Smooth muscle cell (in vitro differentiated cells): ENCODE measurements at regions not wholly inside any gene's neighbourhood (a gene's known extent, or its start where the extent isn't known, plus 50 kb on each side); places are given as distances from the start of the nearest gene placed in this dataset.
A peak's percentile ranks its signal among the peaks of the same experiment; 100 is the strongest.

ENCODE experiments used
- DNase-seq: peaks from one replicate; lab custom pipeline; 2025; ENCODE audit not compliant: unreplicated experiment; lab: John Stamatoyannopoulos, UW
- H2AFZ ChIP-seq: fragments of 200-600 bp; sonication (generic); 2 replicates; pipeline ENCODE4 v1.6.0; 2016; ENCODE audit warnings: antibody characterized with exemption, low read depth, mild to moderate bottlenecking
- H3F3A ChIP-seq: fragments of 200-600 bp; sonication (generic); 2 replicates; pipeline ENCODE4 v1.6.0; 2017; ENCODE audit warnings: antibody characterized with exemption, low read depth
- H3K27ac ChIP-seq: fragments of 200-600 bp; sonication (generic); 2 replicates; pipeline ENCODE4 v1.5.1; 2016; ENCODE audit warnings: low read depth, mild to moderate bottlenecking
- H3K27me3 ChIP-seq: fragments of 200-600 bp; sonication (generic); 2 replicates; pipeline ENCODE4 v1.6.1; 2016; ENCODE audit warnings: low read depth, mild to moderate bottlenecking
- H3K36me3 ChIP-seq: fragments of 200-600 bp; sonication (generic); 2 replicates; pipeline ENCODE4 v1.5.1; 2016; ENCODE audit warnings: low read depth
- H3K4me1 ChIP-seq: fragments of 200-600 bp; sonication (generic); 2 replicates; pipeline ENCODE4 v1.5.1; 2016; ENCODE audit warnings: low read depth
- H3K4me2 ChIP-seq: fragments of 200-600 bp; sonication (generic); 2 replicates; pipeline ENCODE4 v1.6.0; 2016; ENCODE audit warnings: mild to moderate bottlenecking
- H3K4me3 ChIP-seq: fragments of 200-600 bp; sonication (generic); 2 replicates; pipeline ENCODE4 v1.5.1; 2016; ENCODE audit warnings: mild to moderate bottlenecking
- H3K79me2 ChIP-seq: fragments of 200-600 bp; sonication (generic); 2 replicates; pipeline ENCODE4 v1.6.0; 2016; ENCODE audit warnings: low read depth, mild to moderate bottlenecking
- H3K9ac ChIP-seq: fragments of 200-600 bp; sonication (generic); 2 replicates; pipeline ENCODE4 v1.6.0; 2016; ENCODE audit warnings: low read depth
- H3K9me3 ChIP-seq: fragments of 200-600 bp; sonication (generic); replicated peaks from 2 replicates; pipeline ENCODE4 v1.5.1; 2016; ENCODE audit warnings: low read depth
- H4K20me1 ChIP-seq: fragments of 200-600 bp; sonication (generic); 2 replicates; pipeline ENCODE4 v1.6.0; 2016; ENCODE audit warnings: low read depth
- WGBS: methylation state at CpG from one replicate; pipeline ENCODE4 v1.1.7; 2016; ENCODE audit warnings: low lambda C conversion rate; 5-methylcytosine and 5-hydroxymethylcytosine counted together
- TF ChIP-seq, protein P1 (sequence below): fragments of 200-600 bp; sonication (generic); IDR thresholded peaks from 2 replicates; pipeline ENCODE4 v1.5.1; 2017; ENCODE audit warnings: borderline replicate concordance, mild to moderate bottlenecking, antibody characterized with exemption; ENCODE audit not compliant: insufficient read depth, poor library complexity, severe bottlenecking

- 40% methylated on average over 3 of the region's 3 CpGs for WGBS
- Histone ChIP-seq H3K9ac (no peak overlapping the region), H3K27ac (peak overlapping the region; percentile 28), H3K36me3 (no peaks in the 10 kb centered on the region), H3K9me3 (no peaks in the 10 kb centered on the region), H3K79me2 (no peaks in the 10 kb centered on the region), H3K4me2 (peak overlapping the region; percentile 61), H3F3A (peaks cover 11% of the 10 kb centered on the region), H3K4me3 (no peak overlapping the region), H2AFZ (no peak overlapping the region), H3K4me1 (peaks cover 15% of the 10 kb centered on the region), H4K20me1 (no peaks in the 10 kb centered on the region), H3K27me3 (no peaks in the 10 kb centered on the region)
- DNase-seq = no peak
- TF ChIP-seq, protein P1, sequence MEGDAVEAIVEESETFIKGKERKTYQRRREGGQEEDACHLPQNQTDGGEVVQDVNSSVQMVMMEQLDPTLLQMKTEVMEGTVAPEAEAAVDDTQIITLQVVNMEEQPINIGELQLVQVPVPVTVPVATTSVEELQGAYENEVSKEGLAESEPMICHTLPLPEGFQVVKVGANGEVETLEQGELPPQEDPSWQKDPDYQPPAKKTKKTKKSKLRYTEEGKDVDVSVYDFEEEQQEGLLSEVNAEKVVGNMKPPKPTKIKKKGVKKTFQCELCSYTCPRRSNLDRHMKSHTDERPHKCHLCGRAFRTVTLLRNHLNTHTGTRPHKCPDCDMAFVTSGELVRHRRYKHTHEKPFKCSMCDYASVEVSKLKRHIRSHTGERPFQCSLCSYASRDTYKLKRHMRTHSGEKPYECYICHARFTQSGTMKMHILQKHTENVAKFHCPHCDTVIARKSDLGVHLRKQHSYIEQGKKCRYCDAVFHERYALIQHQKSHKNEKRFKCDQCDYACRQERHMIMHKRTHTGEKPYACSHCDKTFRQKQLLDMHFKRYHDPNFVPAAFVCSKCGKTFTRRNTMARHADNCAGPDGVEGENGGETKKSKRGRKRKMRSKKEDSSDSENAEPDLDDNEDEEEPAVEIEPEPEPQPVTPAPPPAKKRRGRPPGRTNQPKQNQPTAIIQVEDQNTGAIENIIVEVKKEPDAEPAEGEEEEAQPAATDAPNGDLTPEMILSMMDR = no peak
These were observed 61.5 kb upstream of the F3 start for GRCh38 chr1:94602802-94603625.

- Histone ChIP-seq H3K27ac (peak overlapping the region; percentile 28), H3K79me2 (no peaks in the 10 kb centered on the region), H3K9me3 (no peaks in the 10 kb centered on the region), H3K27me3 (no peaks in the 10 kb centered on the region), H3K4me3 (no peak overlapping the region), H2AFZ (no peak overlapping the region), H3K4me2 (peak overlapping the region; percentile 61), H3K4me1 (peaks cover 15% of the 10 kb centered on the region), H4K20me1 (no peaks in the 10 kb centered on the region), H3K36me3 (no peaks in the 10 kb centered on the region), H3F3A (peaks cover 11% of the 10 kb centered on the region), H3K9ac (no peak overlapping the region)
- no peak for DNase-seq
- 38% methylated on average over 9 of the region's 9 CpGs for WGBS
- TF ChIP-seq, protein P1 = no peak
These were observed 60.8 kb upstream of the F3 start for GRCh38 chr1:94602316-94602715.

- DNase-seq = no peak
- no peak overlapping the region for H3K4me2 ChIP-seq
- no peaks in the 10 kb centered on the region for H3K79me2 ChIP-seq
- H3K36me3 ChIP-seq = no peaks in the 10 kb centered on the region
- TF ChIP-seq, protein P1 = no peak
- H3K4me3 ChIP-seq = no peak overlapping the region
- H4K20me1 ChIP-seq = no peaks in the 10 kb centered on the region
- H3K27ac ChIP-seq = no peak overlapping the region
- no peaks in the 10 kb centered on the region for H3K9me3 ChIP-seq
- peaks cover 9% of the 10 kb centered on the region for H3K4me1 ChIP-seq
- no peaks in the 10 kb centered on the region for H3K27me3 ChIP-seq
- H2AFZ ChIP-seq = no peak overlapping the region
- WGBS = 72% methylated on average over 2 of the region's 2 CpGs
- H3K9ac ChIP-seq = no peak overlapping the region
- no peaks in the 10 kb centered on the region for H3F3A ChIP-seq
These were observed 59.0 kb upstream of the F3 start for GRCh38 chr1:94600556-94600955.
